WTC11 (cell line): ENCODE measurements at regions not wholly inside any gene's neighbourhood (a gene's known extent, or its start where the extent isn't known, plus 50 kb on each side); places are given as distances from the start of the nearest gene placed in this dataset.

Experiments used
- CREM ChIP-seq: sonication (generic); formaldehyde crosslinking; IDR thresholded peaks from 2 replicates; pipeline ENCODE4 v1.8.1; 2022; ENCODE audit warnings: mild to moderate bottlenecking, missing genetic modification reagents, moderate library complexity
- FOXK1 ChIP-seq: sonication (generic); formaldehyde crosslinking; IDR thresholded peaks from 2 replicates; pipeline ENCODE4 v1.8.0; 2022; ENCODE audit warnings: mild to moderate bottlenecking, moderate library complexity, missing genetic modification reagents
- JUN ChIP-seq: sonication (generic); formaldehyde crosslinking; IDR thresholded peaks from 2 replicates; pipeline ENCODE4 v1.8.0; 2023; ENCODE audit warnings: mild to moderate bottlenecking, missing genetic modification reagents
- KAT7 ChIP-seq: sonication (generic); formaldehyde crosslinking; IDR thresholded peaks from 2 replicates; pipeline ENCODE4 v1.8.1; 2023; ENCODE audit warnings: missing genetic modification reagents, mild to moderate bottlenecking, borderline replicate concordance
- MXD4 ChIP-seq: fragments of 250-450 bp; sonication (Bioruptor Pico); IDR thresholded peaks from 2 replicates; pipeline ENCODE4 v1.8.0; 2021; ENCODE audit warnings: mild to moderate bottlenecking, moderate library complexity, borderline replicate concordance
- TF ChIP-seq, protein P1 (sequence below): fragments of 200-600 bp; IDR thresholded peaks from 2 replicates; pipeline ENCODE4 v1.8.0; 2022; ENCODE audit warnings: antibody characterized with exemption
- TF ChIP-seq, protein P2 (sequence below): sonication (generic); formaldehyde crosslinking; IDR thresholded peaks from 2 replicates; pipeline ENCODE4 v1.8.0; 2022; ENCODE audit warnings: mild to moderate bottlenecking, missing genetic modification reagents
- TF ChIP-seq, protein P3 (sequence below): sonication (generic); formaldehyde crosslinking; IDR thresholded peaks from 2 replicates; pipeline ENCODE4 v1.8.1; 2022; ENCODE audit warnings: mild to moderate bottlenecking, missing genetic modification reagents, moderate library complexity, borderline replicate concordance
- TF ChIP-seq, protein P4 (sequence below): sonication (generic); formaldehyde crosslinking; IDR thresholded peaks from 2 replicates; pipeline ENCODE4 v1.8.0; 2022; ENCODE audit warnings: mild to moderate bottlenecking, missing genetic modification reagents

DNA sequence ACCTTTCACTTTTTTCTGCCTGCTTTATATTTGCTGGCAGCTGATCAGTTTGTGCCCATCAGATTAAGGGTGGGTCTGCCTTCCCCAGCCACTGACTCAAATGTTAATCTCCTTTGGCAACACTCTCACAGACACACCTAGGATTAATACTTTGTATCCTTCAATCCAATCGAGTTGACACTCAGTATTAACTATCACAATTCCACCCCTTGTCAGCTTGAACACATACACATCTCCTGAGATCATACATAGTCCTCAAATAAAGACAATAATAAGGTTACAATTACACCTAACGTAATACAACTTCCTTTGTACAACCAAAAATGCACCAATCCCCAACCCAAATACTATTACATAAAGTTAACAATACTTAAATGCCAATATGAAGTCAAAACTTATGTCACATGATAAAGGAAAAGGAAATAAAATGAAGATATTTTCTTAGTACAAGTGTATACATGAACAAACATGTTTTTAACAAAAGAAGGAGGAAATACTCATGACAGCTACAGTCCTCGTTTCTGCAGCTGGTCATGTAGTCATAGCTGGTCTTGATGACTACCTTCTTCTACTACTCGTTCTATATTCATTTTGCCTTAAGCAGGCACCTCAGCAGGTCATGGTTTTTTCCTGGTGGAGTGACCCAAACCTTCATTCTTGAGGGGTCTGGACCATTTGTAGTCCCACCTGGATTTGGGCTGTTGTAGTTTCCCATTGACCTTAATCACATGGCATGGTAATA is 96.7 kb upstream of the CABCOCO1 start:
- TF ChIP-seq KAT7 (CRISPR knock-in tag) (no peak), FOXK1 (CRISPR knock-in tag) (no peak), CREM (CRISPR knock-in tag) (no peak), JUN (CRISPR knock-in tag) (no peak), MXD4 (no peak)
- TF ChIP-seq, protein P1, sequence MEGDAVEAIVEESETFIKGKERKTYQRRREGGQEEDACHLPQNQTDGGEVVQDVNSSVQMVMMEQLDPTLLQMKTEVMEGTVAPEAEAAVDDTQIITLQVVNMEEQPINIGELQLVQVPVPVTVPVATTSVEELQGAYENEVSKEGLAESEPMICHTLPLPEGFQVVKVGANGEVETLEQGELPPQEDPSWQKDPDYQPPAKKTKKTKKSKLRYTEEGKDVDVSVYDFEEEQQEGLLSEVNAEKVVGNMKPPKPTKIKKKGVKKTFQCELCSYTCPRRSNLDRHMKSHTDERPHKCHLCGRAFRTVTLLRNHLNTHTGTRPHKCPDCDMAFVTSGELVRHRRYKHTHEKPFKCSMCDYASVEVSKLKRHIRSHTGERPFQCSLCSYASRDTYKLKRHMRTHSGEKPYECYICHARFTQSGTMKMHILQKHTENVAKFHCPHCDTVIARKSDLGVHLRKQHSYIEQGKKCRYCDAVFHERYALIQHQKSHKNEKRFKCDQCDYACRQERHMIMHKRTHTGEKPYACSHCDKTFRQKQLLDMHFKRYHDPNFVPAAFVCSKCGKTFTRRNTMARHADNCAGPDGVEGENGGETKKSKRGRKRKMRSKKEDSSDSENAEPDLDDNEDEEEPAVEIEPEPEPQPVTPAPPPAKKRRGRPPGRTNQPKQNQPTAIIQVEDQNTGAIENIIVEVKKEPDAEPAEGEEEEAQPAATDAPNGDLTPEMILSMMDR: no peak
- TF ChIP-seq, protein P2, sequence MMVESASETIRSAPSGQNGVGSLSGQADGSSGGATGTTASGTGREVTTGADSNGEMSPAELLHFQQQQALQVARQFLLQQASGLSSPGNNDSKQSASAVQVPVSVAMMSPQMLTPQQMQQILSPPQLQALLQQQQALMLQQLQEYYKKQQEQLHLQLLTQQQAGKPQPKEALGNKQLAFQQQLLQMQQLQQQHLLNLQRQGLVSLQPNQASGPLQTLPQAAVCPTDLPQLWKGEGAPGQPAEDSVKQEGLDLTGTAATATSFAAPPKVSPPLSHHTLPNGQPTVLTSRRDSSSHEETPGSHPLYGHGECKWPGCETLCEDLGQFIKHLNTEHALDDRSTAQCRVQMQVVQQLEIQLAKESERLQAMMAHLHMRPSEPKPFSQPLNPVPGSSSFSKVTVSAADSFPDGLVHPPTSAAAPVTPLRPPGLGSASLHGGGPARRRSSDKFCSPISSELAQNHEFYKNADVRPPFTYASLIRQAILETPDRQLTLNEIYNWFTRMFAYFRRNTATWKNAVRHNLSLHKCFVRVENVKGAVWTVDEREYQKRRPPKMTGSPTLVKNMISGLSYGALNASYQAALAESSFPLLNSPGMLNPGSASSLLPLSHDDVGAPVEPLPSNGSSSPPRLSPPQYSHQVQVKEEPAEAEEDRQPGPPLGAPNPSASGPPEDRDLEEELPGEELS (CRISPR knock-in tag): no peak
- TF ChIP-seq, protein P3, sequence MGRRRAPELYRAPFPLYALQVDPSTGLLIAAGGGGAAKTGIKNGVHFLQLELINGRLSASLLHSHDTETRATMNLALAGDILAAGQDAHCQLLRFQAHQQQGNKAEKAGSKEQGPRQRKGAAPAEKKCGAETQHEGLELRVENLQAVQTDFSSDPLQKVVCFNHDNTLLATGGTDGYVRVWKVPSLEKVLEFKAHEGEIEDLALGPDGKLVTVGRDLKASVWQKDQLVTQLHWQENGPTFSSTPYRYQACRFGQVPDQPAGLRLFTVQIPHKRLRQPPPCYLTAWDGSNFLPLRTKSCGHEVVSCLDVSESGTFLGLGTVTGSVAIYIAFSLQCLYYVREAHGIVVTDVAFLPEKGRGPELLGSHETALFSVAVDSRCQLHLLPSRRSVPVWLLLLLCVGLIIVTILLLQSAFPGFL (CRISPR knock-in tag): no peak
- TF ChIP-seq, protein P4, sequence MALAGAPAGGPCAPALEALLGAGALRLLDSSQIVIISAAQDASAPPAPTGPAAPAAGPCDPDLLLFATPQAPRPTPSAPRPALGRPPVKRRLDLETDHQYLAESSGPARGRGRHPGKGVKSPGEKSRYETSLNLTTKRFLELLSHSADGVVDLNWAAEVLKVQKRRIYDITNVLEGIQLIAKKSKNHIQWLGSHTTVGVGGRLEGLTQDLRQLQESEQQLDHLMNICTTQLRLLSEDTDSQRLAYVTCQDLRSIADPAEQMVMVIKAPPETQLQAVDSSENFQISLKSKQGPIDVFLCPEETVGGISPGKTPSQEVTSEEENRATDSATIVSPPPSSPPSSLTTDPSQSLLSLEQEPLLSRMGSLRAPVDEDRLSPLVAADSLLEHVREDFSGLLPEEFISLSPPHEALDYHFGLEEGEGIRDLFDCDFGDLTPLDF (CRISPR knock-in tag): no peak
